ENCODE measurements at regions not wholly inside any gene's neighbourhood (a gene's known extent, or its start where the extent isn't known, plus 50 kb on each side); places are given as distances from the start of the nearest gene placed in this dataset.

GRCh38 chr1:60740154-60740553, 342.2 kb upstream of the NFIA start:
- H3K79me2 ChIP-seq (ENCODE audit: insufficient read depth, low read length), result no peaks in the 10 kb centered on the region
- H3K4me1 Mint-ChIP-seq, result no peaks in the 10 kb centered on the region
- H3K27ac ChIP-seq (ENCODE audit: insufficient read length, low read depth, low read length), result no peak overlapping the region
- no peak overlapping the region for H3K4ac ChIP-seq (ENCODE audit: low read depth, low read length)
- H3K4me2 ChIP-seq (ENCODE audit: insufficient read depth, insufficient read length, low read length), result no peak overlapping the region
- no peak overlapping the region for H3K18ac ChIP-seq (ENCODE audit: insufficient read length, low read depth, low read length)
- H2BK5ac ChIP-seq (ENCODE audit: insufficient read length, low read length), result no peak overlapping the region
- H2AFZ ChIP-seq (ENCODE audit: low read length), result no peak overlapping the region
- no peaks in the 10 kb centered on the region for H3K9me3 ChIP-seq (ENCODE audit: control insufficient read depth, low read depth, low read length)
- TF ChIP-seq, protein P1, sequence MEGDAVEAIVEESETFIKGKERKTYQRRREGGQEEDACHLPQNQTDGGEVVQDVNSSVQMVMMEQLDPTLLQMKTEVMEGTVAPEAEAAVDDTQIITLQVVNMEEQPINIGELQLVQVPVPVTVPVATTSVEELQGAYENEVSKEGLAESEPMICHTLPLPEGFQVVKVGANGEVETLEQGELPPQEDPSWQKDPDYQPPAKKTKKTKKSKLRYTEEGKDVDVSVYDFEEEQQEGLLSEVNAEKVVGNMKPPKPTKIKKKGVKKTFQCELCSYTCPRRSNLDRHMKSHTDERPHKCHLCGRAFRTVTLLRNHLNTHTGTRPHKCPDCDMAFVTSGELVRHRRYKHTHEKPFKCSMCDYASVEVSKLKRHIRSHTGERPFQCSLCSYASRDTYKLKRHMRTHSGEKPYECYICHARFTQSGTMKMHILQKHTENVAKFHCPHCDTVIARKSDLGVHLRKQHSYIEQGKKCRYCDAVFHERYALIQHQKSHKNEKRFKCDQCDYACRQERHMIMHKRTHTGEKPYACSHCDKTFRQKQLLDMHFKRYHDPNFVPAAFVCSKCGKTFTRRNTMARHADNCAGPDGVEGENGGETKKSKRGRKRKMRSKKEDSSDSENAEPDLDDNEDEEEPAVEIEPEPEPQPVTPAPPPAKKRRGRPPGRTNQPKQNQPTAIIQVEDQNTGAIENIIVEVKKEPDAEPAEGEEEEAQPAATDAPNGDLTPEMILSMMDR (conservative IDR thresholded peaks at IDR 0.05), result no peak
- no peaks in the 10 kb centered on the region for H3K4me1 ChIP-seq (ENCODE audit: insufficient read depth, low read length)
- no peaks in the 10 kb centered on the region for H3K79me1 ChIP-seq (ENCODE audit: insufficient read depth, low read depth, low read length, poor library complexity, severe bottlenecking)
- no peak overlapping the region for H2AK5ac ChIP-seq (ENCODE audit: insufficient read length, low read length)
- H4K8ac ChIP-seq (replicated peaks; ENCODE audit: insufficient read length, low read depth, low read length), result no peak overlapping the region
- H3K27me3 ChIP-seq (ENCODE audit: insufficient read depth, low read length), result no peaks in the 10 kb centered on the region
- H3K27me3 Mint-ChIP-seq (ENCODE audit: low read depth), result no peaks in the 10 kb centered on the region
- no peak for DNase-seq
- no peak overlapping the region for H2BK20ac ChIP-seq (ENCODE audit: low read depth, low read length, poor library complexity, severe bottlenecking)
- H4K20me1 ChIP-seq (ENCODE audit: control insufficient read depth, insufficient read depth, insufficient read length), result no peaks in the 10 kb centered on the region
- no peak overlapping the region for H3K9ac ChIP-seq (ENCODE audit: extremely low read depth, insufficient read length, low read length)
- no peak overlapping the region; a peak in 1 of 7 replicates for H3K27ac Mint-ChIP-seq
- no peaks in the 10 kb centered on the region for H3K36me3 Mint-ChIP-seq (ENCODE audit: insufficient read depth in 1 of 3, low read depth in 3 of 3)
- no CpG with 5 or more reads among the region's 2 CpGs for WGBS (ENCODE audit: extremely low coverage, insufficient read length, low lambda C conversion rate)
- no peak overlapping the region for H3T11ph ChIP-seq (ENCODE audit: low read length)
- H4K91ac ChIP-seq (ENCODE audit: insufficient read length, low read depth, low read length), result no peak overlapping the region
- H3K9me3 Mint-ChIP-seq, result no peaks in the 10 kb centered on the region
- H2BK12ac ChIP-seq (ENCODE audit: insufficient read length, low read depth, low read length), result no peak overlapping the region
- H3K23me2 ChIP-seq (ENCODE audit: insufficient read length, low read depth, low read length, poor library complexity, severe bottlenecking), result no peaks in the 10 kb centered on the region
- H3K14ac ChIP-seq (ENCODE audit: insufficient read depth, low read length), result no peak overlapping the region
- H3K56ac ChIP-seq (ENCODE audit: insufficient read length, low read depth, low read length), result no peak overlapping the region
- H4K5ac ChIP-seq (ENCODE audit: insufficient read length, low read depth, low read length), result no peak overlapping the region
- no peak overlapping the region for H3K23ac ChIP-seq (ENCODE audit: insufficient read length, low read depth, low read length)
- no peak overlapping the region for H2BK120ac ChIP-seq (ENCODE audit: low read depth, low read length, poor library complexity, severe bottlenecking)
- H2BK15ac ChIP-seq (ENCODE audit: low read depth, low read length), result no peak overlapping the region
- H3K4me3 Mint-ChIP-seq, result no peak overlapping the region
